Sigmoid colon (tissue), 4 donors: ENCODE measurements at regions not wholly inside any gene's neighbourhood (a gene's known extent, or its start where the extent isn't known, plus 50 kb on each side); places are given as distances from the start of the nearest gene placed in this dataset.

Experiments
- EP300 ChIP-seq, 4 donors: sonication (generic); formaldehyde crosslinking; IDR thresholded peaks; one replicate each; pipeline ENCODE4 v1.6.1; 2017; ENCODE audit warnings: antibody characterized with exemption in 4 of 4
- POLR2A ChIP-seq, 2 donors: fragments of 450-650 bp; IDR thresholded peaks; one replicate each; pipeline ENCODE4 v1.6.1; 2016; ENCODE audit warnings: antibody characterized with exemption in 2 of 2, mild to moderate bottlenecking in 2 of 2, moderate library complexity in 2 of 2
- POLR2AphosphoS5 ChIP-seq, 4 donors: sonication (generic); formaldehyde crosslinking; IDR thresholded peaks; one replicate each; pipeline ENCODE4 v1.6.1; 2017; ENCODE audit warnings: antibody characterized with exemption in 4 of 4
- TF ChIP-seq, protein P1 (sequence below), 4 experiments: fragments of 450-650 bp in 3 of 4; fragments of 200-600 bp in 1 of 4; IDR thresholded peaks; one replicate each; pipeline ENCODE4 v1.5.1; 2016 to 2019; ENCODE audit warnings: antibody characterized with exemption in 4 of 4, mild to moderate bottlenecking in 3 of 4, moderate library complexity in 2 of 4

- no peak for TF ChIP-seq POLR2A (IDR thresholded peaks at IDR 0.05)
- TF ChIP-seq, protein P1, sequence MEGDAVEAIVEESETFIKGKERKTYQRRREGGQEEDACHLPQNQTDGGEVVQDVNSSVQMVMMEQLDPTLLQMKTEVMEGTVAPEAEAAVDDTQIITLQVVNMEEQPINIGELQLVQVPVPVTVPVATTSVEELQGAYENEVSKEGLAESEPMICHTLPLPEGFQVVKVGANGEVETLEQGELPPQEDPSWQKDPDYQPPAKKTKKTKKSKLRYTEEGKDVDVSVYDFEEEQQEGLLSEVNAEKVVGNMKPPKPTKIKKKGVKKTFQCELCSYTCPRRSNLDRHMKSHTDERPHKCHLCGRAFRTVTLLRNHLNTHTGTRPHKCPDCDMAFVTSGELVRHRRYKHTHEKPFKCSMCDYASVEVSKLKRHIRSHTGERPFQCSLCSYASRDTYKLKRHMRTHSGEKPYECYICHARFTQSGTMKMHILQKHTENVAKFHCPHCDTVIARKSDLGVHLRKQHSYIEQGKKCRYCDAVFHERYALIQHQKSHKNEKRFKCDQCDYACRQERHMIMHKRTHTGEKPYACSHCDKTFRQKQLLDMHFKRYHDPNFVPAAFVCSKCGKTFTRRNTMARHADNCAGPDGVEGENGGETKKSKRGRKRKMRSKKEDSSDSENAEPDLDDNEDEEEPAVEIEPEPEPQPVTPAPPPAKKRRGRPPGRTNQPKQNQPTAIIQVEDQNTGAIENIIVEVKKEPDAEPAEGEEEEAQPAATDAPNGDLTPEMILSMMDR (IDR thresholded peaks at IDR 0.05): no peak
- TF ChIP-seq EP300 (IDR thresholded peaks at IDR 0.05): no peak
- TF ChIP-seq POLR2AphosphoS5 (IDR thresholded peaks at IDR 0.05): no peak
These were observed 144.6 kb upstream of the PLXNA4 start for GRCh38 chr7:132720835-132721234.
